Retina (tissue), 1 donor: ENCODE measurements at regions not wholly inside any gene's neighbourhood (a gene's known extent, or its start where the extent isn't known, plus 50 kb on each side); places are given as distances from the start of the nearest gene placed in this dataset.

ENCODE experiments used
- DNase-seq: peaks from one replicate; pipeline ENCODE4 v3.0.0-alpha.2; 2016

DNA sequence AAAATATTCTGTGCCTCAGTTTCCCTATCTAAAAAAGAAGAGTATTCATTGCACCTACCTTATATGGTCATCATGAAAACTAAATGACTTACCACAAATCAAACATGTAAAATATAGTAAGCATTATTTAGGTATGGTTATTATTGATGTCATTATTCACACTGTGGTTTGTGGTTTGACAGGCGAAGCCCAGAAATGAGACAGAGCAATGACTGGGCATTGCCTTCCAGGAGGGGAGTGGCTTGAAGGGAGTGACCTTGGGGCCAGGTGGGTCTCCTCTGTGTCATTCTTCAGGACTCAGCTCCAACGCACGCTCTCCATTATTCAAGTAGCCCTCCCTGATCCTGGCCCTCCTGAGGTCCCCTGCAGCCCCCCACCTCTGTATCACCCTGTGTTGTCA lies 133.7 kb downstream of the DMRTA2 start:
- no peak for DNase-seq

DNA sequence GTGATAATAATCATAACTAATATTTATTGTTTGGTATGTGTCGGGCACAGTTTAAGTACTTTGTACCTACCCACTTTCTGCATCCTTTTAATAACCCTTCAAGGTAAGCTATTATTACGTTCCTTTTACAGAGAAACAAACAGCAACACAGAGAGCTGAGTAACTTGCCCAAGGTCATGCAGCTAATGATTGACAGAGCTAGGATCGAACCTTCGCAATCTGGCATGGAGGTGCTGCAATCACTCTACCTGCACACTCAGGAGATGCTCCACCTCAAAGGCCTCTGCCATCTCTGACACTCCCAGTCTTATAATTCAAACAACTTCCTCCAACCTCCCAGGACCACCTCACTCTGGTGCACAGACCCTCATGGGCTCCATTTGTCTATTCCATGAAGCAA lies 137.2 kb downstream of the DMRTA2 start:
- DNase-seq: no peak

DNA sequence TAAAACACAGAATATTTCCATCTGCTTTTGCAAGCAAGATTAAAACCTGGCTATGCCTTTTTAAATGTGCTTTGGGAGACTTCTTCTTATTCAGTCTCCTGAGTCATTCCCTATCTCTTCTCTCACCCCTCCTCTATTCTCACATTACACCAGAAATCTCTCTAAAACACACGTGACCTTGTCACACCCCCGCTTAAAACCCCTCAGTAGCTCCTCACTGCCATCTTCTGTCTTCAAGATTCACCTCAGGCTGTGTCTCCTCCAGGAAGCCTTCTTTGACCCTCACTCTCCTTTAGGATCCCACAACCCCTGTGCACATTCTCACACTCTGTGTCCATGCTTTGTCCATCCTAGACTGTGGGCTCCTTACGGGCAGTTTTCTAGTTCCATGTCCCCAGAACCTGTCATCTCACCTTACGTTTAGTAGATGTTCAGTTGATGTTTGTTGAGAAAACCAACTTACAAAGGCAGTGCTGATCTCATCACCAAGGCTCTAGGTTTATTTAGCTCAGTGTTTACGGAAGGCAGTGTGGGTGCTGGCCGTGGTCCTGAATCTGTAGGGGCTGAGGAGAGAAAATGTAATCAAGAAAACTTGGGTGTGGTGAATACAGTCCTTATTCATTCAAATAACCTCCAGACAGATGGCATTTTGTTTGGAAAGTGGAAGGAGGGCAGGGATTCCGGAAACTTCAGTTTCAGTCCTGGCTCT lies 143.5 kb downstream of the DMRTA2 start:
- DNase-seq: no peak

DNA sequence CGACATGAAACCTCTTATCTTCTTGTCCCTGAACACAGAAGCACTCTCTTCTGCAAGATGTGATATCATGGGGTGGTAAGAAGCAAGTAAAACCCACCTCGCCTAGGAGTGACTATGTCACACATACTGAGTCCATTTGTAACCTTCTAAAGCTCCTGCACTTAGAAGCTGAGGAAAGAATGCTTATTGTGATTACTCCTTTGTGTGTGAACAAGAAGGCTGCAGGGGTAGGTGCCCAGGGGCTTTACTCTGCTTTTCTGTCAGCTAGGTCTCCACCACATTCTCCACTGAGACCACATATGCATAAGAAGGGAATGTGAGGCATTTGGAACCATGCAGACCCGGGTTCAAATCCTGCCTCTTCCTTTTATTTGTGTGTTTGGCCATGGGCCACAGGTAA lies 144.3 kb downstream of the DMRTA2 start:
- DNase-seq: no peak

DNA sequence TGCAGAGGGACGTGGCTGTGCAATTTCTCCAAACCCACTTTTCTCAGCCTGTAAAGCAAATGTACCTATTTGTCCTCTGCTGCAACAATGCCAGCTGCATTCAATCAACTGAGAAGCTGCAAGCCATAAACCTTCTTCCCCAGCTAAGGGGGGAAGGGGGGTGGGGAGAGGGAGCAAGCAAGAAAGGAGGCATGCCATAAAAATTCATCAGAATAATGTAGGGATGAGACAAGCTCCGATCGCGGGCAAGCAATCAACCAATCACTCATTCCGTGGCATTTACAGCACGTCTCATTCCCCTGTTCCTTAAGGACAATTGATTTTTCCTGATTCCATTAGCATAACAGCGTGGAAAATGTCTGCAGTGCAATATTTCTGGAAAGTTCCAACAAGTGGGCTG lies 144.8 kb downstream of the DMRTA2 start:
- DNase-seq: no peak

DNA sequence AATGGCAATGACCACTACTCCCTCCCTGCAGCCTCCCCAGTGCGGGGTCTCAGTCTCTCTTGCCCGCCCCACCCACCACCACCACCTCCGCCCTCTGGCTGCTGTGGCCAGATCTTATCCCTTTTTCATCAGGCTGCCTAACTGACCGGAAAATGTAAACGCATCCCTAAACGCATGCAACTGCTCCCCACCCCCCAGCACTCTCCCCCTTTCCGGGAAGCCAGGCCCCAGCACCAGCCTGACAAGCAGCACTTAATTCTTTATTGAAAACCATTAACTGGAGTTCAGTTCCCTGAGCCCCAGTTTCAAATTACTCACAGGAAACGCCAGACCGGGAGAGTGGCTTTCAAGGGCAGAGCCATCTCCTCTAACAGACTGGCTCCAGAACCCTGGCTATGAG lies 147.7 kb downstream of the DMRTA2 start:
- DNase-seq: peak; percentile 55

DNA sequence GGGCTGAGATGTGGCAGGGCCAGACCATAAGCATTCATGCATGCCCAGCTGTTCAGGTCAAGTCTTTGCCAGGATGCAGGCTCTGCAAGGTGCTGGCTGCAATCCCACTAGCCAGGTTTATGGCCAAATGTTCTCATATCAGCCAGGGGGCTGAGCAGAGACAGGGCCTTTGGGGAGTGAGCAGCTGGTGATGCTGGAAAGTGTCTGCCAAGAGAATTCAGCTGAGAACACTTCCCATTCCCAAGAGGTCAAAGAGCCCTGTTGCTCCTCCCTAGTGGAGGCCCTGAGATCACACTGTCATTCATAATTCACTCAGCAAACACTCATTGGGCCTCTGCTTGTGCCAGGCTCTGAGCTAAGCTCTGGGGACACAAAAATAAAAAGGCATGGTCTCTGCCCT lies 150.3 kb downstream of the DMRTA2 start:
- DNase-seq: no peak

DNA sequence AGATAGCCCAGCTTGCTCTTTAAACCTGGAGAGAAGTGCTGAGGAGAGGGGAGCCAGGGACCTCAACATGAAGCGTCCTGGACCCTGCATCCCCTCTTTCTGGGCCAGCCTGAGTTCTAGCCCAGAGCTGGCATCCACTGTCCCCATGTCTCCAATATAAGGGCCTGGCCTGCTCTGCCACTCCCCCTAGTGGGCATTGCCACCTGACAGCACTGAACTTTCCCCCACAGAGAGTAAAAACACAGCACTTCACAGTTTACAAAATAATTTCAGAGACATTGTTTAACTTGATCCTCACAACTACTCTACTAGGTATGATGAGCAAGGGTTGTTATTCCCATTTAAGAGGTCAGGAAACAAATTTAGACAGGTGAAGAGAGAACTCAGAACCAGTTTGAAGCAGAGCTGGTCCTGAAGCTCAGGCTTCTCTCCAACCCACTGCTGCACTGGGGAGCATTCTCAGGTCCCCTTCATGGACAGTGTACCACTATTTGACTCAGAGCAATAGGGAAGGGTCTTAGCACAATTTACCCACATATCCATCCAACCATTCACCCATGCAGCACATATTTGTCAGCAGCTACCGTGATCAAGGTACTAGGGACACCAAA lies 151.2 kb downstream of the DMRTA2 start:
- DNase-seq: peak; percentile 71

DNA sequence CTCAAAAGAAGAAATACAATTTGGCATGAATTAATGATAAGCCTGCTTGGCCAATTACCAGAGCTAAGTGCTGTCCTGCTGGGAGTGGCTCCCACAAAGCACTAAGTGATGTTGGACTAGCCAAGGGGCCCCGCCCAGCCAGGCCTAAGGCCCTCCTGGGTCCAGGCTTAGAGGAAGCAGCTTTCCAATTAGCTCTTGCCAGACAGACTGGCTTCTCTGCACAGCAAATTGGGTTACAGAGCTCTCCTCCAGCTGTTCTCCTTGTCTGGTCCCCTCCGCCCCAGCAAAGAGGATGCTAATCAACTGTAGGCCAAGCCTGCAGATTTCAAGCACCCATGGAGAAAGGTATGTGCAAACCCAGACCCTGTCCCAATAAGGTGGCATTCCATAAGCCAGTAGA lies 151.9 kb downstream of the DMRTA2 start:
- peak; percentile 55 for DNase-seq

DNA sequence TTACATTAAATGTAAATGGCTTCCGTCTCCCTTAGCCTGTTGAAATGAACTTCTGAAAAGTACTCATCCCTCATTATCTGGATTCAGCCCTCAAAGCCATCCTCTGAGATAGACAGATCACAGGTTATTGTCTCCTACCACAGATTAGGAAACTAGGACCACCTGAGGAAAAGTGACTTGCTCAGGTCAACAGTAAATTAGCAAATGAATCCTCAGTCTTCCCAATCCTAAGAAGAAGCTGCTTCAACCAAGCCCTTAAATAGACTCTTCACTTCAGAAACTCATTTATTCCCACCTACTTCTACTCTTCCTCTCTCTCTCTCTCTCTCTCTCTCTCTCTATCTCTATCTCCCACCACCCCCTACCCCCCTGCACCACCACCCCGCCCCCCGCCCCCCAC lies 152.3 kb downstream of the DMRTA2 start:
- no peak for DNase-seq

DNA sequence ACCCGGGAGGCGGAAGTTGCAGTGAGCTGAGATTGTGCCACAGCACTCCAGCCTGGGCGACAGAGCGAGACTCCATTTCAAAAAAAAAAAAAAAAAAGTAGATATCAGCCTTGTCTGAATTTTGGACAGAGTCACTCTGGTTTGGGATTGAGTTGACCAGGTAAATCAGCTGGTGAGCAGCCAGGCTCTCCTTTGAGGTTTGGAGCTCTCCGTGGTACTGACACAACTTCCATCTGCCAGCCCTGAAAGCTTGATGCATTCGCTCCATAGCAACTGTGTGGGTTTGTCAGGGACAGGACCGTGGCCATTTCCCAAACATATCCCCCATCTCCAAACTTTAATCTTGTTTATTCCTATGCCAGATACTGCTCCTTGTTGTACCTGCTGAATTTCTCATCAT lies 155.2 kb downstream of the DMRTA2 start:
- no peak for DNase-seq

DNA sequence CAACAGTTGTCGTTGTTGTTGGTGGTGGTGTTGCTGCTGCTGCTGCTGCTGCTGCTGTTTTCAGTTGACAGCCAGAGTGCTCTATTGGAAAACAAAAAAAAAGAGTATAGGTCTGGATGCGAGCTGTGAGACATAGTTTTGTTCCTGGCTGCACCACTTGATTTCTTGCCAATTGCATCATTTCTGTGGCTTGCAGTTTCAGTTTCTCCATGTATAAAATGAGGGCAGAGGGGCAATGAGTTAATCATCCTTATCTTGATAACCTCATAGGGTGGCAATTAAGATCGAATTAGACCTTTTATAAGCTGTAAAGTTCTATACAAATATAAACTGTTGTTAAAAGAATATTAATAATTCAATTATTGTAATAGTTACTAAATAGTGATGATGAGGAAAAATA lies 156.7 kb downstream of the DMRTA2 start:
- DNase-seq: no peak

DNA sequence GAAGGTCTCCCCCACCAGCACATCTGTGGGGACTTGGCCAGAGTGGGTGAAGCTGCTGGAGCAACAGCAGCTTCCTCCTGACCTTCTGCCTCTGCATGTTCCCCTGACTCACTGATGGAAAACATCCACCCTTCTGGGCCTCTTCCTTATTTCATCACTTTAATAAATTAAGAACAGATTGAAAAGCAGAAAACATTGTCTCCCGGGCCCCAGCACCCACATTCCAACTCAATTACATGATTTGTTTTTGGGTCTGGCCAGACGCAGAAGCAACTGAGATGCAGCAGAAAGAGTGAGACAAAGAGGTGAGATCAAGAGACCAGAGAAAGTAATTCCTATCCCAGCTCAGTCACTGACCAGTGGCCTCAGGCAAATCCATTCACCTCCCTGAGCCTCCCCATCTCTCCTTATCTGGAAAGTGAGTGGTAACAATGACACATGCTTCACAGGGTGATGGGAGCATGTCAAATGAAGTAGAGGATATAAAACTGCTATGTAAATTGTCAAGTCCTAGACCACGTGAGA lies 157.1 kb downstream of the ELAVL4 start:
- no peak for DNase-seq

DNA sequence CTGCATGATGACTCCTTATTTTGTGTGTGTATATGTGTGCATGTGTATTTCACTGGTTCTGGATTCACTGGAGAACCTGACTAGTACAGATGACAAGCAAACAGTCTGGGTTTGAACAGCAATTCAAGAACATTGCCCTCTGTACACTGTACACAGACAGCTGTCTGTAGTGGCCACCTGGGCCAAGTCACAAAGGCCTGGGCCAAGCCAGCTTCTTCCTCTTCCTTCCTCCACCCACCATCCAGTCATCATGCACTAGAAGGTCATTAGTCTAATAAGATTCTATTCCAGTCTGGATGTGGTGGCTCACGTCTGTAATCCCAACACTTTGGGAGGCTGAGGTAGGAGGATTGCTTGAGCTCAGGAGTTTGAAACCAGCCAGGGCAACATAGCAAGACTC lies 155.9 kb downstream of the ELAVL4 start:
- DNase-seq: no peak

DNA sequence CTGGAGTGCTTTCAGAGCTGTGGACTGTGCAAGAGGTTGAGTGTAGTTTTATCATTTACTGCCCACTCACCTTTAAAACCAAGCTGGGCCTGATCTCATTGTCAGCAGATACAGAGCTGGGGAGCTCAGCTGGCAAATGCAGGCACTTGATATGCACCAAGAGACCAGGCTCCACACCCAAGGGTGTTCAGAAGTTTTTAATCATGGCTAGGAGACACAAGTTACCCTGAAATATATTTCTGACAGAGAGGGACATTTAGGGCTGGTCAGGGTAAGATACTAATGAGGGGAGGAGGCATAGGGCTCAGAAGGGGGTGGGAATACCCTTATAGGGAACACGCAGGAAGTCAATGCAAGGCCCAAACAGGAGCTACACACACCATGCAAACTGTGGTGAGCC lies 153.7 kb downstream of the ELAVL4 start:
- no peak for DNase-seq

DNA sequence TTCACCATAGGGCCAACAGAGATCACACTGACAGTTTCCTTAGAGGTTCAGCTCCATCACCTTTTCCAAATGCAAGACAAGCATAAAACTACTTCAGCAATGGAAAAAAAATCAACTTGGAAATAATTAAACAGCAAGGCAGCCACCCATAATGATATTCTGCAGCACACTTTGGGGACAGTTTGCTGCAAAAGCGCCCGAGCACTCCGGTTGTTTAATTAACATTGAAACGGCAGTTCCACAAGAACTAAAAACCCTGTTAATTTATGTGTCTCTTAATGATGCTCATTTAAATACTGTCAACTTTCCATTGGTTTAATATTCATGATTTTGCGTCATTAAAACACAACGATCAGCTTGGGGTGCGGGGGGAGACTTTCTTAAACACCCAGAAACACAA lies 153.2 kb downstream of the ELAVL4 start:
- no peak for DNase-seq

DNA sequence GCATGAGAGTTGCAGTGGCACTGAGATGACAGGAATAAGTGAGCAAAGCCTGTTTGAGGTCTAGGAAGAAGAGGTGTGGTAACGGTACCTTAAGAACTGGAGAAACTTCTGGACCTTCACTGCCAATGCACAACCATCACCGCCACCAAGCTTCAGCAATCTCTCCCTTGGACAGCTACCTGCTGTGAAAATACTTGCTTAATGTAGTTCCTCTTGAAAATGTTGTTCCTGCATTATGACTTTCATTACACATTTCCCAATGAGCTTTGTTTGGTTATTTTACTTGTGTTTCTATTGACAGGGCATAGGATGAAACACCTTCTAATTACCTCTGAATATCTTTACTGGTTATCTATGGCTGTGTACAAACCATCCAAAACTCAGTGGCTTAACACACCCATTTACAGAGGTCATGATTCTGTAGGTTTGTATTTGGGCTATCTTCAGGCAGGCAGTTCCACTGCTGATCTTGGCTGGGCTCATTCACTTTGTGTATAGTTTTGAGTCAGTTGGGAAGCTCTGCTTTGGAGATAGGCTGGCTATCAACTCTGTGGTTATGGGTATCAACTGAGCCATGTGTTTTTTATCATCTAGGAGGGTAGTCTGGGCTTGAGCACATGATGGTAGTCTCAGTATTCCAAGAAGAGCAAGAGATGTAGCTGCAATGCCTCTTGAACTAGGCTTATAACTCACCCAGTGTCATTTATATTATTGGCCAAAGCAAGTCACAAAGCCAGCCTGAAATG lies 149.4 kb downstream of the ELAVL4 start:
- DNase-seq: no peak

DNA sequence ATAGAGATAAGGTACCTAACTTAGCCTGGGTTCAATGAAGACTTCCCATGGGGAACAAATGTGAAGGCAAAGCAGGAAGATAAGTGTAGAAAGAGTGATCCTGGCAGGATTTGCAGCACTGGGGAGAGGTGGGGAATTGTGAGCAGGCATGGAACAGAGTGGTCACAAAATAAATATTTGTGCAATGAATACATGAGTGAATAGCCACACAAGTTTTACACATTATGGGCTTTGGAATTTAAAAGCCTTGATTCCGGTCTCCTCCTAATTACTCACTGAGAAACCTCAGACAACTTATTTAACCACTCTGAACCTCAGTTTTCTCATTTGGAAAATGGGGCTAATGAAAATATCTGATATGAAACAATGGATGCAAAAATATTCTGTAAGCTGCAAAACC lies 148.3 kb downstream of the ELAVL4 start:
- DNase-seq: no peak
